ENCODE measurements at regions not wholly inside any gene's neighbourhood (a gene's known extent, or its start where the extent isn't known, plus 50 kb on each side); places are given as distances from the start of the nearest gene placed in this dataset.

DNA sequence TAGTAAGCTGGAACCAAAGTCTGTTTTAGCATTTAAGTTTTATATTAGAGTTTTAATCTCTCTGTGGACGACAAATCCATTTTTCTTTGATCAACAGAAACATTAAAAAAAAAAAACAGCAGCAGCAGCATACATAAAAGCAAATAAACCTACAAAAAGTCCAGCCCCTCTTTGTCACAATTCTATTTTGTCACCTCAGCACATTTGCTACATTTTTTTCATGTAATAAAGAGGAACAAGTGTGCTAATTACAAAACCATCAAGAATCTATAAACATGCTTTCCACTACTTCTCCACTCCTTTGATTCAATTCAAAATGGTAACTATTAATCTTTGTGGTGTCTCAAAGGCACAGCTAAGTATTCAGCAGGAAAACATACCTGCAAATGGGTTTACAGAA lies 259.8 kb upstream of the GNAI1 start:
- no peak for TF ChIP-seq CTCF (conservative IDR thresholded peaks at IDR 0.05; ENCODE audit: low read length)
- no peak for DNase-seq (ENCODE audit: low read depth)
- H3K4me3 ChIP-seq (ENCODE audit: low read length), result no peak overlapping the region

- no peak for DNase-seq (ENCODE audit: low read depth)
- no peak overlapping the region for H3K4me3 ChIP-seq (ENCODE audit: low read length)
- no peak for TF ChIP-seq CTCF (conservative IDR thresholded peaks at IDR 0.05; ENCODE audit: low read length)
Measured at GRCh38 chr7:79872176-79872575, 262.5 kb upstream of the GNAI1 start.

DNA sequence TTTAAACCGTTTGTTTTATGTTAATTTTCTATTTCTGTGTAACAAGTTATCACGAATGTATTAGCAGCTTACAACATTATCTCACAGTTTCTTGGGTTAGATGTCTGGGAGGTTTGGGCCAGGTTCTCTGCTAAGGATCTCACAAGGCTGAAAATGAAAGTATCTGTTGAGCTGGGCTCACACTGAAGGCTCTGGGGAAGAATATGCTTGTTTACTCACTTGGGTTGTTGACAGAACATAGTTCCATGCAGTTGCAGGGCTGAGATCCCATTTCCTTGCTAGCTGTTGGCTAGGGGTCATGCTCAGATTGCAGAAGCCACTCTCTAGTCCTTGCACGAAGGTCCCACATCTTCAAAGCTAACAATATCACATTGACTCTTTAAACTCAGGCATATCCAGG lies 266.6 kb upstream of the GNAI1 start:
- TF ChIP-seq CTCF (conservative IDR thresholded peaks at IDR 0.05; ENCODE audit: low read length), result no peak
- no peak overlapping the region for H3K4me3 ChIP-seq (ENCODE audit: low read length)
- DNase-seq (ENCODE audit: low read depth), result peak; percentile 25

DNA sequence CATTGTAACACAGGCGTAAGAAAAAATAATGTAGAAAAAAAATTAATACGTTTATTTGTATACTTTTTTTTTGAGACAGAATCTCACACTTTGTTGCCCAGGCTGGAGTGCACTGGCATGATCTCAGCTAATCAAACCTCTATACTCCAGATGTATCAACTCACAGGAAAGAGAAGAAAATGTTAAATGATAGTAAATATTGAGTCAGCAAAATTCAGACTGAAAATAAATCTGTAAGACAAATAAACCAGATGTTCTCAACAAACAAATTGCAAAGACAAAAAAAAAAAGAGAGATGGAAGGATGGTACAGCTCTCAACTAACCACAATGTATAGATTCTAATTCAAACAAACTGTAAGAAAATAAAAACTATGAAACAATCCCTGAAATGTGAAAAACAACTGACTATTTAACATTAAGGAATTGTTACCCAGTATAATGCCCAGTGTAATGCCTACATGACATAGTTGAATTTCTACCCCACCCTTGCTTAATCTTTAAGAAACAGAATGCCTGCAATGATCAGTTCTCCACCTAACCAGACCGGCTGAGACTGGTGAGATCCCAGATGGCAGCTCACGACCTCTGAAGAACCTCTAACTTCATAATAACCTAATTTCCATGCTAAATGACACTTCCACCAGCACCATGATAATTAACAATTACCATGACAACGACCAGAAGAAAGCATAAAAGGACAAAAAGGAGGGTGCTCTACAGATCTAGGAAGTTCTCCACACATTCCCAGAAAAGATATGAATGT lies 272.0 kb upstream of the GNAI1 start:
- H3K4me3 ChIP-seq (ENCODE audit: low read length), result no peak overlapping the region

GRCh38 chr7:79855172-79855571 lies 279.5 kb upstream of the GNAI1 start:
- H3K4me3 ChIP-seq (ENCODE audit: low read length), result no peak overlapping the region
- DNase-seq (ENCODE audit: low read depth), result peak; percentile 33
- no peak for TF ChIP-seq CTCF (conservative IDR thresholded peaks at IDR 0.05; ENCODE audit: low read length)

More for the DNA sequence above, 272.0 kb upstream of the GNAI1 start:
- TF ChIP-seq CTCF (conservative IDR thresholded peaks at IDR 0.05; ENCODE audit: low read length), result no peak
- DNase-seq (ENCODE audit: low read depth), result no peak

DNA sequence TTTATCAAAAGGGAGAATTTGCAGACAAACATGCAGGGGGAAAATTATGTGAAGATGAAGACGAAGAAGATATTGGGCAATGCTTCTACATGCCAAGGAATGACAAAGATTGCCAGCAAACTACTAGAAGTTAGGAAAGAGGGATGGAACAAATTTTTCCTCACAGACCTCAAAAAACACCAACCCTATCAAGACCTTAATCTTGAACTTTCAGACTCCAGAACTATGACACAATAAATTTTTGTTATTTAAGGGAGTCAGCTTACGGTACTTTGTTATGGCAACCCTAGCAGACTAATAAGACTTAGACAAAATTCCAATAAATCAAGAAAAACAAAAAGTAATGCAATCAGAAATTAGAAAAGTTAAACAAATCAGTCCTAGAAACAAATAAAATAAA lies 280.0 kb upstream of the GNAI1 start:
- DNase-seq (ENCODE audit: low read depth), result peak; percentile 74
- no peak overlapping the region for H3K4me3 ChIP-seq (ENCODE audit: low read length)
- no peak for TF ChIP-seq CTCF (conservative IDR thresholded peaks at IDR 0.05; ENCODE audit: low read length)

DNA sequence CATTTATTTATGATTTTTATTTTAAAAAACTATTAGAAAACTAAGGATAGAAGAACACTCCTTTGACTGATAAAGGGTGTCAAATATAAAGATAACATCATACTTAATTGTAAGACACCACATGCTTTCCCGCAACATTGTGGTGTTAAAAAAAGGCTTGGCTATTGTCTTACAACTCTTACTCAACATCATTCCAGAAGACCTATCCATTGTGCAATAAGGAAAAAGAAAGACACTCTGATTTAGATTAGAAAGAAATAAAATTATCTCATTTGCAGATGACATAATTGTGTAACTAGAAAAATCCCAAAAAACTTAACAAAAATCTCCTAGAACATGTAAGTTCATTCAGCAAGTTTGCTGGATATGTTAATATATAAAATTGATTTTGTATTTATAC lies 296.7 kb upstream of the GNAI1 start:
- H3K4me3 ChIP-seq (ENCODE audit: low read length), result no peak overlapping the region
- DNase-seq (ENCODE audit: low read depth), result peak; percentile 32
- no peak for TF ChIP-seq CTCF (conservative IDR thresholded peaks at IDR 0.05; ENCODE audit: low read length)
